Lower leg skin (tissue), 3 donors: ENCODE measurements at regions not wholly inside any gene's neighbourhood (a gene's known extent, or its start where the extent isn't known, plus 50 kb on each side); places are given as distances from the start of the nearest gene placed in this dataset.

ENCODE experiments used
- CTCF ChIP-seq, 3 donors: fragments of 450-650 bp; IDR thresholded peaks; one replicate each; pipeline ENCODE4 v1.5.1; 2016; ENCODE audit warnings: antibody characterized with exemption in 3 of 3, mild to moderate bottlenecking in 3 of 3, moderate library complexity in 2 of 3
- POLR2A ChIP-seq, 2 donors: fragments of 450-650 bp; IDR thresholded peaks; one replicate each; pipeline ENCODE4 v1.6.1; 2016 to 2017; ENCODE audit warnings: antibody characterized with exemption in 2 of 2, mild to moderate bottlenecking in 1 of 2, moderate library complexity in 1 of 2

DNA sequence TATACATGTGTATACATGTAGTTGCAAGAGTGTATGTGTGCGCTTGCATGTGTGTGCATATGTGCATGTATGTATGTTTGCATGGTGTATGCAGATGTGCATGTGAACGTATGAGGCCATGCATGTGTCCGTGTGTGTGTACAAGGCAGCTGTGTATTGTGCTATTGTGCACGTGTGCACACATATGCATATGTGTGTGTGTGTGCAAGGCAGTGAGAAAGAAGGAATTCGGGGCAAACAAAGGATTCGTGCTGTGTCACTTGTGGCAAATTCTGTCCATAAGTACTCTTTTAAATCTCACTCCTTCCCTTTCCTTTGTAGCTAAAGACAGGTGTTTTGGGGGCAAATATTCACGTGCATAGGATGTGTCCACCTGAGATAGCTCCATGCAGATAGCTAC lies 227.1 kb downstream of the VRK1 start:
- TF ChIP-seq CTCF (IDR thresholded peaks at IDR 0.05) (no peak), POLR2A (IDR thresholded peaks at IDR 0.05) (no peak)
